GM18870 (cell line): ENCODE measurements at regions not wholly inside any gene's neighbourhood (a gene's known extent, or its start where the extent isn't known, plus 50 kb on each side); places are given as distances from the start of the nearest gene placed in this dataset.

Source experiments
- ATAC-seq: cut with Tn5 transposase; IDR thresholded peaks from one replicate; pipeline ENCODE4 v1.9.1; 2021; ENCODE audit warnings: moderate library complexity; ENCODE audit not compliant: unreplicated experiment

GRCh38 chr5:98989727-98990126 lies 60.9 kb upstream of the CHD1 start:
- no peak for ATAC-seq

- no peak for ATAC-seq
Measured at GRCh38 chr5:98986587-98986986, 57.8 kb upstream of the CHD1 start.

GRCh38 chr5:98982880-98983279 lies 54.1 kb upstream of the CHD1 start:
- no peak for ATAC-seq
